HG03108 (cell line): ENCODE measurements at regions not wholly inside any gene's neighbourhood (a gene's known extent, or its start where the extent isn't known, plus 50 kb on each side); places are given as distances from the start of the nearest gene placed in this dataset.
"Not testable (repeated sequence)": the region's sequence is repeated elsewhere in the genome, so short reads cannot be mapped to it uniquely, and the experiment has no call there.

Source experiments
- ATAC-seq: cut with Tn5 transposase; IDR thresholded peaks from one replicate; pipeline ENCODE4 v1.9.1; 2021; ENCODE audit warnings: moderate library complexity; ENCODE audit not compliant: unreplicated experiment

GRCh38 chr7:6988608-6989007 is 162.5 kb upstream of the CCZ1B start:
- not testable (repeated sequence) for ATAC-seq

- not testable (repeated sequence) for ATAC-seq
Observed at GRCh38 chr7:6989968-6990367, 163.9 kb upstream of the CCZ1B start.

- ATAC-seq = not testable (repeated sequence)
Observed at GRCh38 chr7:6990426-6991152, 164.5 kb upstream of the CCZ1B start.

- not testable (repeated sequence) for ATAC-seq
Observed at GRCh38 chr7:6991169-6991611, 165.1 kb upstream of the CCZ1B start.

GRCh38 chr7:6991686-6992085 is 165.6 kb upstream of the CCZ1B start:
- not testable (repeated sequence) for ATAC-seq

GRCh38 chr7:6992133-6992532 is 166.1 kb upstream of the CCZ1B start:
- not testable (repeated sequence) for ATAC-seq

GRCh38 chr7:6995026-6995425 is 169.0 kb upstream of the CCZ1B start:
- not testable (repeated sequence) for ATAC-seq

- ATAC-seq = not testable (repeated sequence)
Observed at GRCh38 chr7:6995493-6996289, 169.6 kb upstream of the CCZ1B start.

GRCh38 chr7:6999067-6999666 is 173.1 kb upstream of the CCZ1B start:
- ATAC-seq = not testable (repeated sequence)

- ATAC-seq = no peak
Observed at GRCh38 chr7:7002418-7003062, 176.5 kb upstream of the CCZ1B start.

- no peak for ATAC-seq
Observed at GRCh38 chr7:7005303-7005702, 177.0 kb upstream of the C1GALT1 start.

- not testable (repeated sequence) for ATAC-seq
Observed at GRCh38 chr7:7005949-7006348, 176.4 kb upstream of the C1GALT1 start.

- not testable (repeated sequence) for ATAC-seq
Observed at GRCh38 chr7:7011241-7011640, 171.1 kb upstream of the C1GALT1 start.

- not testable (repeated sequence) for ATAC-seq
Observed at GRCh38 chr7:7011751-7012150, 170.6 kb upstream of the C1GALT1 start.

- ATAC-seq = no peak
Observed at GRCh38 chr7:7014827-7015595, 167.3 kb upstream of the C1GALT1 start.

- ATAC-seq = no peak
Observed at GRCh38 chr7:7017707-7018280, 164.6 kb upstream of the C1GALT1 start.

- ATAC-seq = no peak
Observed at GRCh38 chr7:7018290-7018689, 164.1 kb upstream of the C1GALT1 start.

- no peak for ATAC-seq
Observed at GRCh38 chr7:7032221-7032620, 150.1 kb upstream of the C1GALT1 start.

- no peak for ATAC-seq
Observed at GRCh38 chr7:7035851-7036250, 146.5 kb upstream of the C1GALT1 start.

GRCh38 chr7:7042286-7042893 is 140.0 kb upstream of the C1GALT1 start:
- not testable (repeated sequence) for ATAC-seq
